ENCODE measurements at regions not wholly inside any gene's neighbourhood (a gene's known extent, or its start where the extent isn't known, plus 50 kb on each side); places are given as distances from the start of the nearest gene placed in this dataset.

- TF ChIP-seq GATA3 (IDR thresholded peaks at IDR 0.05; ENCODE audit: low read depth, low read length) (no peak), GATA2 (IDR thresholded peaks at IDR 0.05; ENCODE audit: low read depth, low read length) (no peak)
Measured at GRCh38 chr9:26296910-26297572, 595.6 kb downstream of the CAAP1 start.

- TF ChIP-seq GATA3 (IDR thresholded peaks at IDR 0.05; ENCODE audit: low read depth, low read length) = no peak
- no peak for TF ChIP-seq GATA2 (IDR thresholded peaks at IDR 0.05; ENCODE audit: low read depth, low read length)
Measured at GRCh38 chr9:26292943-26293342, 599.7 kb downstream of the CAAP1 start.

- no peak for TF ChIP-seq GATA3 (IDR thresholded peaks at IDR 0.05; ENCODE audit: low read depth, low read length)
- TF ChIP-seq GATA2 (IDR thresholded peaks at IDR 0.05; ENCODE audit: low read depth, low read length) = no peak
Measured at GRCh38 chr9:26271495-26272122, 593.4 kb upstream of the TUSC1 start.

GRCh38 chr9:26266146-26266793 lies 588.0 kb upstream of the TUSC1 start:
- TF ChIP-seq GATA2 (IDR thresholded peaks at IDR 0.05; ENCODE audit: low read depth, low read length) (no peak), GATA3 (IDR thresholded peaks at IDR 0.05; ENCODE audit: low read depth, low read length) (no peak)

GRCh38 chr9:26264709-26265601 lies 586.7 kb upstream of the TUSC1 start:
- TF ChIP-seq GATA3 (IDR thresholded peaks at IDR 0.05; ENCODE audit: low read depth, low read length) = no peak
- no peak for TF ChIP-seq GATA2 (IDR thresholded peaks at IDR 0.05; ENCODE audit: low read depth, low read length)

- TF ChIP-seq GATA2 (IDR thresholded peaks at IDR 0.05; ENCODE audit: low read depth, low read length) = no peak
Measured at GRCh38 chr9:26263478-26263877, 585.2 kb upstream of the TUSC1 start.

GRCh38 chr9:26262421-26263107 lies 584.3 kb upstream of the TUSC1 start:
- no peak for TF ChIP-seq GATA2 (IDR thresholded peaks at IDR 0.05; ENCODE audit: low read depth, low read length)
- TF ChIP-seq GATA3 (IDR thresholded peaks at IDR 0.05; ENCODE audit: low read depth, low read length) = no peak

- TF ChIP-seq GATA3 (IDR thresholded peaks at IDR 0.05; ENCODE audit: low read depth, low read length) (no peak), GATA2 (IDR thresholded peaks at IDR 0.05; ENCODE audit: low read depth, low read length) (no peak)
Measured at GRCh38 chr9:26261503-26262330, 583.5 kb upstream of the TUSC1 start.

GRCh38 chr9:26260238-26260637 lies 582.0 kb upstream of the TUSC1 start:
- TF ChIP-seq GATA2 (IDR thresholded peaks at IDR 0.05; ENCODE audit: low read depth, low read length) (no peak), GATA3 (IDR thresholded peaks at IDR 0.05; ENCODE audit: low read depth, low read length) (no peak)

- no peak for TF ChIP-seq GATA3 (IDR thresholded peaks at IDR 0.05; ENCODE audit: low read depth, low read length)
- TF ChIP-seq GATA2 (IDR thresholded peaks at IDR 0.05; ENCODE audit: low read depth, low read length) = no peak
Measured at GRCh38 chr9:26247861-26248260, 569.6 kb upstream of the TUSC1 start.

- TF ChIP-seq GATA3 (IDR thresholded peaks at IDR 0.05; ENCODE audit: low read depth, low read length) (no peak), GATA2 (IDR thresholded peaks at IDR 0.05; ENCODE audit: low read depth, low read length) (no peak)
Measured at GRCh38 chr9:26244661-26245451, 566.6 kb upstream of the TUSC1 start.

- TF ChIP-seq GATA3 (IDR thresholded peaks at IDR 0.05; ENCODE audit: low read depth, low read length) (no peak), GATA2 (IDR thresholded peaks at IDR 0.05; ENCODE audit: low read depth, low read length) (no peak)
Measured at GRCh38 chr9:26243726-26244125, 565.5 kb upstream of the TUSC1 start.
